Activated T-helper 9 cell treated with anti-CD3 and anti-CD28 coated beads, Interleukin-2, amount 50 U/mL, for 16 hours (primary cell): ENCODE measurements at regions not wholly inside any gene's neighbourhood (a gene's known extent, or its start where the extent isn't known, plus 50 kb on each side); places are given as distances from the start of the nearest gene placed in this dataset.
"Not testable (repeated sequence)": the region's sequence is repeated elsewhere in the genome, so short reads cannot be mapped to it uniquely, and the experiment has no call there.

Source experiments
- DNase-seq: peaks from one replicate; pipeline ENCODE4 v3.0.0-alpha.2; 2020; ENCODE audit warnings: low read depth

GRCh38 chr13:89361909-89362308 lies 1690.7 kb downstream of the SLITRK5 start:
- DNase-seq, result no peak

GRCh38 chr13:89363144-89363543 lies 1692.0 kb downstream of the SLITRK5 start:
- DNase-seq, result no peak

GRCh38 chr13:89372193-89372592 lies 1701.0 kb downstream of the SLITRK5 start:
- no peak for DNase-seq

- no peak for DNase-seq
Observed at GRCh38 chr13:89375839-89376238, 1704.7 kb downstream of the SLITRK5 start.

- no peak for DNase-seq
Observed at GRCh38 chr13:89380101-89380500, 1708.9 kb downstream of the SLITRK5 start.

GRCh38 chr13:89382981-89383380 lies 1711.8 kb downstream of the SLITRK5 start:
- no peak for DNase-seq

GRCh38 chr13:89383891-89384290 lies 1712.7 kb downstream of the SLITRK5 start:
- no peak for DNase-seq

GRCh38 chr13:89393758-89394304 lies 1722.7 kb downstream of the SLITRK5 start:
- no peak for DNase-seq

- DNase-seq, result no peak
Observed at GRCh38 chr13:89401264-89401675, 1730.1 kb downstream of the SLITRK5 start.

GRCh38 chr13:89402211-89402610 lies 1731.0 kb downstream of the SLITRK5 start:
- no peak for DNase-seq

GRCh38 chr13:89406096-89406495 lies 1734.9 kb downstream of the SLITRK5 start:
- not testable (repeated sequence) for DNase-seq

- DNase-seq, result no peak
Observed at GRCh38 chr13:89407357-89407756, 1736.2 kb downstream of the SLITRK5 start.

GRCh38 chr13:89432997-89433396 lies 1761.8 kb downstream of the SLITRK5 start:
- no peak for DNase-seq

GRCh38 chr13:89434624-89435023 lies 1763.5 kb downstream of the SLITRK5 start:
- not testable (repeated sequence) for DNase-seq

- DNase-seq, result no peak
Observed at GRCh38 chr13:89454681-89455080, 1783.5 kb downstream of the SLITRK5 start.

- DNase-seq, result no peak
Observed at GRCh38 chr13:89455225-89455624, 1784.1 kb downstream of the SLITRK5 start.

GRCh38 chr13:89455741-89456140 lies 1784.6 kb downstream of the SLITRK5 start:
- no peak for DNase-seq

- no peak for DNase-seq
Observed at GRCh38 chr13:89457977-89458376, 1786.8 kb downstream of the SLITRK5 start.

- DNase-seq, result no peak
Observed at GRCh38 chr13:89458456-89458855, 1787.3 kb downstream of the SLITRK5 start.

- DNase-seq, result not testable (repeated sequence)
Observed at GRCh38 chr13:89460895-89461294, 1789.7 kb downstream of the SLITRK5 start.

- DNase-seq, result no peak
Observed at GRCh38 chr13:89465366-89465765, 1794.2 kb downstream of the SLITRK5 start.

GRCh38 chr13:89468081-89468480 lies 1796.9 kb downstream of the SLITRK5 start:
- DNase-seq, result no peak

GRCh38 chr13:89470901-89471300 lies 1799.7 kb downstream of the SLITRK5 start:
- DNase-seq, result no peak

- DNase-seq, result no peak
Observed at GRCh38 chr13:89474432-89474831, 1803.3 kb downstream of the SLITRK5 start.

- no peak for DNase-seq
Observed at GRCh38 chr13:89486065-89486464, 1814.9 kb downstream of the SLITRK5 start.
